ENCODE measurements at regions not wholly inside any gene's neighbourhood (a gene's known extent, or its start where the extent isn't known, plus 50 kb on each side); places are given as distances from the start of the nearest gene placed in this dataset.

DNA sequence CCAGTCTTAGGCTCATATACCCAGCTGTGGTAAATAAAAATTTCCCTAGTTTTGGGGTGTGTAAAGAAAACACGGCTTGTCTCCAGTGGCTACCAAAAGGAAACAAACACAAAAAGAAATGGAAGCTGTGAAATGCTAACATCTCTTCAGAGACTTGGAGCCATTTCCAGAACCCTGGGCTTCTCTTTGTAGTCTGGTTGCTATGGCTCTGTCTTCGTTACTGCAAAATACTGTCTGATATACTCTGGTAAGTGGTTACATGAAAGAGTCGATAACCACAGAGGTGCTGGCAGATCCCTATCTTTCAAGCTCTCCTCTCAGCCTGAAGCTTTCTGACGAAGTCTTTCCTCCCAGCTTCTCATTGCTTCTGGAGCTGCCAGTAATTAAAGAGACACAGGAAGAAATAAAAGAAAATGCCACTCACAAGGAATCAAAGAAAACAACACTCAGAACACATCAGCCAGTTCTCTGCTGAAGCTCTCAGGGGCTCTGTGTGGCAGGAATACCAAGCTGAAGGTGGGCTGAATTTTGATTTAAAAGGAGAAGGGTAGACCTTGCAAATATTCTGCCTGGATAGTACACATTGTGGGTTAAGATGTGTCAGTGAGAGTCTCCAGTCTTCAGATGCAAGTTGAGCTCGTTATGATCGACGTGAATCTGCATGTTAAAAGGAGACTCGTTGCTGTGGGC, 107.6 kb upstream of the FAM9C start:
- TF ChIP-seq MAX (IDR thresholded peaks at IDR 0.05) (no peak), YY1 (IDR thresholded peaks at IDR 0.05; ENCODE audit: low read depth) (no peak), CEBPB (IDR thresholded peaks at IDR 0.05) (no peak), RAD21 (IDR thresholded peaks at IDR 0.05; ENCODE audit: low read depth) (no peak), ZBTB7A (IDR thresholded peaks at IDR 0.05; ENCODE audit: low read depth) (no peak), TAF1 (IDR thresholded peaks at IDR 0.05; ENCODE audit: low read depth) (no peak), EP300 (IDR thresholded peaks at IDR 0.05; ENCODE audit: borderline replicate concordance) (no peak), USF1 (IDR thresholded peaks at IDR 0.05) (no peak), TCF12 (IDR thresholded peaks at IDR 0.05; ENCODE audit: low read depth) (no peak)
